ENCODE measurements at regions not wholly inside any gene's neighbourhood (a gene's known extent, or its start where the extent isn't known, plus 50 kb on each side); places are given as distances from the start of the nearest gene placed in this dataset.
"Not testable (repeated sequence)": the region's sequence is repeated elsewhere in the genome, so short reads cannot be mapped to it uniquely, and the experiment has no call there.

DNA sequence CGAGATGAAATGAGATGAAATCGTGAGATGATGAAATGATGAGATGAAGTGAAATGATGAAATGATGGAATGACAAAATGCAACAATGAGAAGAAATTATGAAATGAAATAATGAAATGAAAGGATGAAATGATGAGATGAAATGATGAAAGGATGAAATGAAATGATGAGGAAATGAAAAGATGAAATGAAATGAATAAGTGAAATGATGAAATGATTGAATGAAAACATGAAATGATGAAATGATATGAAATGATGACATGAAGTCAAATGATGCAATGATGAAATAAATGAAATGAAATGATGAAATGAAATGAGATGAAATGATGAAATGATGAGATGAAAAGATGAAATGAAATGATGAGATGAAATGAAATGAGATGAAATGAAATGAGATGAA lies 467.7 kb downstream of the FAM72C start:
- not testable (repeated sequence) for TF ChIP-seq CTCF (conservative IDR thresholded peaks at IDR 0.05; ENCODE audit: low read depth in 2 of 2); ETS1 (IDR thresholded peaks at IDR 0.05); EZH2 (IDR thresholded peaks at IDR 0.05; ENCODE audit: low read depth, unreplicated experiment); POLR2AphosphoS5 (IDR thresholded peaks at IDR 0.05; ENCODE audit: low read depth); NANOG (IDR thresholded peaks at IDR 0.05; ENCODE audit: borderline replicate concordance); EZH2phosphoT487 (IDR thresholded peaks at IDR 0.05; ENCODE audit: unreplicated experiment); CREB1 (CRISPR knock-in tag; IDR thresholded peaks at IDR 0.05; ENCODE audit: low read depth); STAT1 (IDR thresholded peaks at IDR 0.05; ENCODE audit: unreplicated experiment); JUNB (IDR thresholded peaks at IDR 0.05; ENCODE audit: unreplicated experiment); ZNF114 (CRISPR knock-in tag; IDR thresholded peaks at IDR 0.05); ZNF331 (CRISPR knock-in tag; IDR thresholded peaks at IDR 0.05; ENCODE audit: low read depth)
- TF ChIP-seq, protein P1, sequence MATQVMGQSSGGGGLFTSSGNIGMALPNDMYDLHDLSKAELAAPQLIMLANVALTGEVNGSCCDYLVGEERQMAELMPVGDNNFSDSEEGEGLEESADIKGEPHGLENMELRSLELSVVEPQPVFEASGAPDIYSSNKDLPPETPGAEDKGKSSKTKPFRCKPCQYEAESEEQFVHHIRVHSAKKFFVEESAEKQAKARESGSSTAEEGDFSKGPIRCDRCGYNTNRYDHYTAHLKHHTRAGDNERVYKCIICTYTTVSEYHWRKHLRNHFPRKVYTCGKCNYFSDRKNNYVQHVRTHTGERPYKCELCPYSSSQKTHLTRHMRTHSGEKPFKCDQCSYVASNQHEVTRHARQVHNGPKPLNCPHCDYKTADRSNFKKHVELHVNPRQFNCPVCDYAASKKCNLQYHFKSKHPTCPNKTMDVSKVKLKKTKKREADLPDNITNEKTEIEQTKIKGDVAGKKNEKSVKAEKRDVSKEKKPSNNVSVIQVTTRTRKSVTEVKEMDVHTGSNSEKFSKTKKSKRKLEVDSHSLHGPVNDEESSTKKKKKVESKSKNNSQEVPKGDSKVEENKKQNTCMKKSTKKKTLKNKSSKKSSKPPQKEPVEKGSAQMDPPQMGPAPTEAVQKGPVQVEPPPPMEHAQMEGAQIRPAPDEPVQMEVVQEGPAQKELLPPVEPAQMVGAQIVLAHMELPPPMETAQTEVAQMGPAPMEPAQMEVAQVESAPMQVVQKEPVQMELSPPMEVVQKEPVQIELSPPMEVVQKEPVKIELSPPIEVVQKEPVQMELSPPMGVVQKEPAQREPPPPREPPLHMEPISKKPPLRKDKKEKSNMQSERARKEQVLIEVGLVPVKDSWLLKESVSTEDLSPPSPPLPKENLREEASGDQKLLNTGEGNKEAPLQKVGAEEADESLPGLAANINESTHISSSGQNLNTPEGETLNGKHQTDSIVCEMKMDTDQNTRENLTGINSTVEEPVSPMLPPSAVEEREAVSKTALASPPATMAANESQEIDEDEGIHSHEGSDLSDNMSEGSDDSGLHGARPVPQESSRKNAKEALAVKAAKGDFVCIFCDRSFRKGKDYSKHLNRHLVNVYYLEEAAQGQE (IDR thresholded peaks at IDR 0.05; ENCODE audit: unreplicated experiment): not testable (repeated sequence)

All from GM23338 (cell line).